D721Med (cell line): ENCODE measurements at regions not wholly inside any gene's neighbourhood (a gene's known extent, or its start where the extent isn't known, plus 50 kb on each side); places are given as distances from the start of the nearest gene placed in this dataset.

Experiments
- DNase-seq: peaks from one replicate; pipeline ENCODE4 v3.0.0; 2011; ENCODE audit warnings: low spot score; ENCODE audit not compliant: insufficient read length
- FAIRE-seq: peaks from 2 replicates; lab custom pipeline; 2011; peaks lifted over from hg19 to GRCh38; lab: Jason Lieb, UNC
- TF ChIP-seq, protein P1 (sequence below): IDR thresholded peaks from 2 replicates; pipeline ENCODE4 v1.5.1; 2012; ENCODE audit warnings: mild to moderate bottlenecking, control low read depth; ENCODE audit not compliant: insufficient read depth; ENCODE audit errors: missing control alignments

DNA sequence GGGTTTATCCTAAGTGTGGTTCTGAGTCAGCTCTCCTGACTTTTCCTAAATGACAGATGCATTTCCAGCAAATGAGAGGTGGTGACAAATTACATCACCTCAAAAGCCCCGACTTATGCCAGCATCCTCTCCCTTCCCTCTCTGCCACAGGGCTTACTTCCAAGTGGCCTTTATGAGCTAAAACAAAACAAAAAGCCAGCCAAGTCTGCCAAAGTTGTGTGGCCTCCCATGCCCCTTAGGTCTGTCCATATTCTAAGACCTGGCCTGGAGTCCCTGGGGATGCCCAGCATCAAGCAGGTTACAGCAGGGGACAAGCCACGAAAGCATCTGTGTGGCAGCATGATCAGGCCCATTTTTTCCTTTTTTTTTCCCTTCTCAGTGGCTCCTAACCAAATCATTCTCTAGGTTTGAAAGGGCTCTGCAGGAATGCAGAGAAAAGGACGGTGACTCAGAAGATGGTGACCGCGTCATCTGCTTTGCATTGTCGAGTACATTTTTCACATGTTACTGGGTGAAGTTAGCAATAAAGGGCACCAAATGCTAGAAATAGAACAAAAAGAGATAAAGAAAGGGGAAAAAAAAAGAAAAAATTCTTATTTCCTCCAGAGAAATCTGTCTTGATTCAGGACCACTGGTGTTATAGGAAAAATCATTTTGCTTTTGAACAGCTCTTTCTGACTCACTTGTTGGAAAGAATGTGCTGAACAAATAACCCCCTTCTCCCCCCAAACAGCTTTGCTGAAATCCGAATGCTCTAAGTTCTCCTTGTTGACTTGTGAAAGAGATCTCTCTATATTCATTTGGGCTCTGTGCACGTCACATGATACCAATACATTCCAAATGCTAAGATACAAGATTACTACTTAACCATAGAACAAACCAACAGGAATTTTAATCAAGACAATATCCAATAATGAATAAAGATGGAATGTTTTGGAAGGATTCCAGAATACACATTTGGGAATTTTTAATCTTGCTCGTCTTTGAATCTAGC, 178.7 kb downstream of the EN1 start:
- no peak for FAIRE-seq
- DNase-seq, result no peak
- TF ChIP-seq, protein P1, sequence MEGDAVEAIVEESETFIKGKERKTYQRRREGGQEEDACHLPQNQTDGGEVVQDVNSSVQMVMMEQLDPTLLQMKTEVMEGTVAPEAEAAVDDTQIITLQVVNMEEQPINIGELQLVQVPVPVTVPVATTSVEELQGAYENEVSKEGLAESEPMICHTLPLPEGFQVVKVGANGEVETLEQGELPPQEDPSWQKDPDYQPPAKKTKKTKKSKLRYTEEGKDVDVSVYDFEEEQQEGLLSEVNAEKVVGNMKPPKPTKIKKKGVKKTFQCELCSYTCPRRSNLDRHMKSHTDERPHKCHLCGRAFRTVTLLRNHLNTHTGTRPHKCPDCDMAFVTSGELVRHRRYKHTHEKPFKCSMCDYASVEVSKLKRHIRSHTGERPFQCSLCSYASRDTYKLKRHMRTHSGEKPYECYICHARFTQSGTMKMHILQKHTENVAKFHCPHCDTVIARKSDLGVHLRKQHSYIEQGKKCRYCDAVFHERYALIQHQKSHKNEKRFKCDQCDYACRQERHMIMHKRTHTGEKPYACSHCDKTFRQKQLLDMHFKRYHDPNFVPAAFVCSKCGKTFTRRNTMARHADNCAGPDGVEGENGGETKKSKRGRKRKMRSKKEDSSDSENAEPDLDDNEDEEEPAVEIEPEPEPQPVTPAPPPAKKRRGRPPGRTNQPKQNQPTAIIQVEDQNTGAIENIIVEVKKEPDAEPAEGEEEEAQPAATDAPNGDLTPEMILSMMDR, result no peak

DNA sequence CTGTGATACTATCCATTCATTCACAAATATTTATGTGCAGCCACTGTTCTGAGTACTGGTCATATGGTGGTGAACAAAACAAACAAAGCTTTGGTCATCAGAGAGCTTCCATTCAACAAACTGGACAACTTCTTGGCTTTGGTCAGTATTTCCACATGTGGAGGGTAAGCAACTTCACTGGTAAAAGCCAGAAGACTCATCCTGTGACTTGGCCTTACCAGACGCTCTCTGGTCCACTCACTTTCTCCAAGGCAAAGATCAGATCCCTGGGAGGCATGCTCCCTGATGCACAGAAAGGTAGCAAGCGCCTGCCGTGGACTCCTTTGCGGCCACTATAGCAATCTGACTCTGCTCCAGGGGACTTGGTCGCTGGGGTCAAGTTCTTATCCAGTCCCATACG, 179.5 kb downstream of the EN1 start:
- no peak for FAIRE-seq
- TF ChIP-seq, protein P1, result no peak
- no peak for DNase-seq

DNA sequence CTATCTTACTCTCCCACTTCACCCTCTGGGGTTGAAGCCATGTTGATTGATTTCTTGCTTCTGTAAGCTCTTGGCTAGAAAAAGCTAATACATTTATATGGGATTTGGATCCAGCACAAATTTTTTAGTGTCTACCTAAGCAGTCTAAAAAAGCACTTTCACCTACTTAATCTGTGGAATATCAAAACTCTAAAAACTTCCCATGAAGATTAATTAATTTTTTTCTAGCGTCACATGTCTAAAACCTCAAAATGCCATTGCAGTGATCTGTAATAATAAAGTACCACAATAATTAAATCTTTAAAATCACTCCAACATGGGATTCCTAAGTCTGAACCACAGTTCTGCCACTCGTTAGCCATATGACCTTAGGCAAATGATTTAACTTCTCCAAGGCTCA, 180.1 kb downstream of the EN1 start:
- FAIRE-seq, result no peak

DNA sequence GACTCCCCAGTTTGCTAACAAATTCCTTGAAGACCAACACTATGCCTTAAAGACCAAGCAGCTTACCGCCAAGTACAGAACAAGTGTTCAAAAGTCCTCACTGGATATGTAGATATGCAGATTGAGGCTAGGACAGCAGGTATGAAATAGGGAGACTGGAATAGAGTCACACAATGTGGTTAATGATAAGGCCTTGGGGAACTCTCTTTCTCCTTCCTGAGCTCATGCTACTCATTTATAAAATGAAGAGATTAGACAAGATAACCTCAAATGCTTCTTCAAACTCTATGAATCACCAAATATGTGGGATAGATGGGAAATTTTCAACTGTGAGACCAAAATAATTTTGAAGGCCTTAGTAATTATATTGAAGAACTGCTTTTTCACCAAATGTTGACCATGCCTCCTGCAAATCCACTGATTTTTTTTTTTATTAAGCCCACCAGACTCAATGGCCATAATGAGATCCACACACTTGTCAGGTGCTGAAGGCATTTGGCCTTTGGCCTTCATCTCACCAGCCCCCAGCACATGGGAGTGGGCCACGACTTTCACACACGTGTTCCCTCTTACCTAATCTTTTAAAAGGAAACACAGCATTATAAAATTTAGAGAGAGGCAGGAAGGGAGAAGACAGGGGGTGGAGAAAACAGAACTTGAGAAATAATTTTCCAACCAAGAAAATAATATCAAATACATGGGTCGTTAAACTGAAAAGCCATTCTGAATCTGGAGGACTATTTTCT, 181.5 kb downstream of the EN1 start:
- FAIRE-seq (no peak), DNase-seq (no peak)
- TF ChIP-seq, protein P1, result no peak

More for the DNA sequence above, 180.1 kb downstream of the EN1 start:
- no peak for DNase-seq
- TF ChIP-seq, protein P1, result no peak

DNA sequence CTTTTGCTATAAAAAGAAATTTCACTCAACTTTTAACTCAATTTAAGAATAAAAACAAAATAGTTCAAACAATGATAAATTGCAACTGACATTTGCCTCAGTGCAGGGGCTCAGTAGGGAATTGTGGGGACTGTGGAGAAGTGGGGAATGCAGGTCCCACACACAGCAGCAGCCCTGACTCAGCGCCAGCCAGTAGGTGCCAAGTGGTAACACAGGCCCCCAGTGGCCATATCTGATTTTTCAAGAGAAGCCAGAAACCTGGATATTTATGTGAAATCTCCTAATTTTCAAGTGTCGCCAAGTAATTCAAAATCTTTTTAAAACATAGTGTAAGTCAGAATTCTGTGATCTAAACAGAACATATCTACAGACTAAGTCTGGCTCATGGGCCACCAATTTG, 186.3 kb downstream of the EN1 start:
- FAIRE-seq (no peak), DNase-seq (no peak)
- TF ChIP-seq, protein P1, result no peak

DNA sequence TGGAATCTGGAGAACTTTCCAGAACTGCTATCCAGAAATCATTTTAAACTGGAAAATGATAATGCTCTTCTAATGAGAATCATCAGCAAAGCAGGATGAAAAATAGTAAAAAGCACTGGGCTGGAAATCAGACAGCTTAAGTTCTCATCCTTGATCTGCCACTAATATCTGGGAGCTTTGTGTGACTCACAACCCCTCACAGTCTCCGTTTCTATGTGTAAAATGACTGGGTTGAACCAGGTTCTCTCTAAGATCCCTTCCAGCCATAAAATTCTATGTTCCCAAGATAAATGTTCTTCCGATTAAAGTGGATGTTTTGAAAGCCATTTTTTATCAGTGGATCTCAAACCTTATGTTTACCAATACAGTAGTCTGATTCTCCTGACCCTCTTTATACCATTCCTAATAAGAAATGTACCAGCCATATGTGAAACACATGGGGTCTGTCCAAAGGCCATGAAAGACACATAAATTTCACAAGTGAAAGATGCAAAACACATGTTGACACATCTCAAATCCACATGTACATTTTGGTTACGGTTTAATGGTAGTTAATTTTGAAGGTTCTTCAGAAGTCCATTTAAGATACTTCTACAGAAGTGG, 188.8 kb downstream of the EN1 start:
- FAIRE-seq, result no peak
- TF ChIP-seq, protein P1, result no peak
- no peak for DNase-seq
